Activated naive CD4-positive, alpha-beta T cell treated with anti-CD3 and anti-CD28 coated beads, Interleukin-2, amount 50 U/mL, for 24 hours (primary cell): ENCODE measurements at regions not wholly inside any gene's neighbourhood (a gene's known extent, or its start where the extent isn't known, plus 50 kb on each side); places are given as distances from the start of the nearest gene placed in this dataset.

ENCODE experiments used
- H3K27ac Mint-ChIP-seq: one replicate; pipeline ENCODE4 v1.8.0; 2021; ENCODE audit warnings: mild to moderate bottlenecking, mixed read lengths
- H3K27me3 Mint-ChIP-seq: one replicate; pipeline ENCODE4 v1.8.0; 2021; ENCODE audit warnings: mixed read lengths
- H3K36me3 Mint-ChIP-seq: one replicate; pipeline ENCODE4 v1.8.0; 2021; ENCODE audit warnings: mixed read lengths
- H3K4me1 Mint-ChIP-seq: one replicate; pipeline ENCODE4 v1.8.0; 2021; ENCODE audit warnings: mixed read lengths
- H3K4me3 Mint-ChIP-seq: one replicate; pipeline ENCODE4 v1.8.0; 2021; ENCODE audit warnings: mild to moderate bottlenecking, mixed read lengths
- H3K9me3 Mint-ChIP-seq: one replicate; pipeline ENCODE4 v1.8.0; 2021; ENCODE audit warnings: mixed read lengths

DNA sequence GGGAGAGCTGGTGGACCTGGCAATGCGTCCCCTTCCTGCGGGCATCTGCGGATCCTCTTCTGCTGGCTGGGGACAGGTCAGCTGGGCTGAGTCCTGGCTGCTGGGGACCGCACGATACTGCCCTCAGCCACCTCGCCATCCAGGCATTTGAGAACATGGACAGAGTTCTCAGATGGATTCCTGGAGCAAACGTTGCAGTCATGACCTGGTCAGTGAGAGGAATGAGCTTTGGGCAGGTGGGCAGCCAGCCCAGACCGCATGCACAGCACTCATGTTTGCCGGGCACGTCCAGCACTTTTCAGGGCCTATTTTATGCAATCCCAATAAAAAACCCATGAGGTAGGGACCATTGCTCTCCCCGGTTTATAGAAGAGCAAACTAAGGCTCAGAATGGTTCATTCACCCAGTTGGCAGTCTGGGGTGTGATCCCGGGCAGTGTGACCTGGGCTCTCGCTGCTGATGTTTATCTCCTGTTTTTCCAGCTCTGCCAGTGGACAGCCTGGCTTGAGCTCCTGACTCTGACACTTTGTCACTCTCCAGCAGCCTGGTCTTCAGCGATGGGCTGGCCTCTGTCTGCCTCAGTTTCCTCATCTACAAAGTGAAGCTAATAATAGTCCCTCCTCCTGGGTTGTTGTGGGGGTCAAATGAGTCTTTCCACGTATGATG lies 294.7 kb downstream of the IRF8 start:
- Mint-ChIP-seq H3K36me3 (no peaks in the 10 kb centered on the region), H3K27ac (no peak overlapping the region), H3K4me3 (no peak overlapping the region), H3K9me3 (no peaks in the 10 kb centered on the region), H3K4me1 (no peaks in the 10 kb centered on the region), H3K27me3 (peaks cover 39% of the 10 kb centered on the region)

DNA sequence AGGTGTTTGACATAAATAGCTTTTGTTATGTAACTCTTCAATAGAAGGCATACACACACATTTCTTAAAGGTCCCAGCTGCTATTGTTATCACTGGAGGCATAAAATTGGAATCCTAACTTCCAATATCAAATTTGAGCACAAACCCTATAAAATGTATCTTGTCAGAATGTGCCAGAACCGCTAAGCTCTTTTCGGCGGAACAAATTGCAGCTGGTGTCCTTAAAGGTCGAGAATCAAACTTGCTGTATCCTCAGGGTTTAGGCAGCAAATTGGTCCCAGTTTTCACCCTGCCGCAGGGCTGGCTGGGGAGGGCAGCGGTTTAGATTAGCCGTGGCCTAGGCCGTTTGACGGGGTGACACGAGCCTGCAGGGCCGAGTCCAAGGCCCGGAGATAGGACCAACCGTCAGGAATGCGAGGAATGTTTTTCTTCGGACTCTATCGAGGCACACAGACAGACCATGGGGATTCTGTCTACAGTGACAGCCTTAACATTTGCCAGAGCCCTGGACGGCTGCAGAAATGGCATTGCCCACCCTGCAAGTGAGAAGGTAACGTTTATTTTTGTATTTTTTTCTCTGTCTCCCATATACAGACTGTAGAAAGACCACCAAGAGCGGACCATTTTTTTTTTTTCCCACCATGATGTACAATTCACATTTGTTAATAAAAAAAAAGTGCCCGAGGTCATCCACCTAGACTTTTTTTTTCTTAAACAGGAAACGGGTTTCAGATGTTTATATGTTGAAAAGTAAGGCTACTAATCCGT lies 297.1 kb downstream of the IRF8 start:
- Mint-ChIP-seq H3K4me3 (no peak overlapping the region), H3K4me1 (no peaks in the 10 kb centered on the region)

GRCh38 chr16:86196687-86197391 lies 297.9 kb downstream of the IRF8 start:
- Mint-ChIP-seq H3K36me3 (no peaks in the 10 kb centered on the region), H3K27ac (no peak overlapping the region), H3K4me3 (no peak overlapping the region), H3K9me3 (no peaks in the 10 kb centered on the region), H3K27me3 (peaks cover 50% of the 10 kb centered on the region), H3K4me1 (no peaks in the 10 kb centered on the region)

More for the DNA sequence above, 297.1 kb downstream of the IRF8 start:
- Mint-ChIP-seq H3K36me3 (no peaks in the 10 kb centered on the region), H3K27me3 (peaks cover 54% of the 10 kb centered on the region), H3K9me3 (no peaks in the 10 kb centered on the region), H3K27ac (no peak overlapping the region)

DNA sequence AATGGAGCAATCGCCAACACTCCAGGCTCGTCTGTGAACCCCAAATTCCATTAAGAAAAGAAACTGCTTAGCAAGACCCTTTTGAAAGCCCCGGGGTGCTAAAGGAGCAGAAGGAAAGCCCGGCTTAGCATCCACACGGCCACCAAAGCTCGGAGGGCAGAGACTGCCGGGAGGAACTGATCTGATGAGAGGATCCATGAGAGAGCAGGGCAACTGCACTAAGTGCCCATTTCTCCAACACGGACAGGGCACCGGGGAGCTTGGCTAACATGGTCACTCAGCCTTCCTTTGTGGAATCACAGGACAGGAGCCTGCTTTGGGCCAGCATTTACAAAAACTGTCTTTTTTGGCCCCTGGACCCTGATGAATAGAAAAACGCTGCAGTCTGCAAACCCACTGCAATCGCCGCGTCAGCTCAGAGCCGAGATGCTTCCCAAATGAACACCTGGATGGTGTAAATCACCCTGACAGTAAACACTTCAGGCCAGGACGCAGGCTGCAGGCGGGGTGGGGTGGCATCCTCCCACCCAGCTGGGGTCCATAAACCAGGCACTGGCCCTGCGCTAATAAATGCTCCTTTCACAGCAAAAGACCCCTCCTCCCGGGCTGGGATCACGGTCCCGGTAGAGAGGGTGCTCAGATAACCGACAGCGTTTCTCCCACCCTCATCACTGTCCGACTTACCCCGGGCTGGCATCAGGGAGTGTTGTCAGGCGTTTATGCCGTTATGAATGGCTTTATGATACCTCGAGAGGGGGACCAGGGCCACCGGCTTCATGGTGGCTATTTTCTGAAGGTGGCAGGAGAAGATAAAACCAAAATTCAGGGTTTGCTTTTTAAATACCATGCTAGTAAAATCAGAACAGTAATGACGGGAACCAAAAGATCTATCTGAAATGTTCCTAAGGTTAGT lies 299.5 kb downstream of the IRF8 start:
- no peaks in the 10 kb centered on the region for H3K36me3 Mint-ChIP-seq
- no peaks in the 10 kb centered on the region for H3K4me1 Mint-ChIP-seq
- H3K27ac Mint-ChIP-seq, result no peak overlapping the region
- peaks cover 44% of the 10 kb centered on the region for H3K27me3 Mint-ChIP-seq
- no peaks in the 10 kb centered on the region for H3K9me3 Mint-ChIP-seq
- no peak overlapping the region for H3K4me3 Mint-ChIP-seq

DNA sequence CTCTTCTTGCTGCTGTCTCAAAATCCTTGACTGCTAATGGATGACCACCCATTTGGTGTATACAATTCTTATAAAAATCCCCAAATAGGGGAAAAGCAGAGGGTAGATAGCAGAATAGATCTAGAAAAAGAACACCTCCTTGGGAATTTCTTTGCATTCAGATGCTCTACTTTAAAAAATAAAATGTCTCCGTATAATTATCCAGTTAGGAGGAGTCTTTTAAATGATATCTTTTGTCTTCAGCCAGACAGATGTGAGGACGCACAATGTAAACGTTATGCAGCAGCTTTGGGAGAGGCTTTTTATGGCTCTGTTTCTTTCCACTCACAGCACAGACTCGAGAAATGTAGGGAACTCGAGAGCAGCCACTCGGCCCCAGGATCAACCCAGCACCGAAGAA lies 300.2 kb downstream of the IRF8 start:
- no peaks in the 10 kb centered on the region for H3K36me3 Mint-ChIP-seq
- H3K4me1 Mint-ChIP-seq, result no peaks in the 10 kb centered on the region
- H3K4me3 Mint-ChIP-seq, result no peak overlapping the region
- peaks cover 41% of the 10 kb centered on the region for H3K27me3 Mint-ChIP-seq
- H3K9me3 Mint-ChIP-seq, result no peaks in the 10 kb centered on the region
- H3K27ac Mint-ChIP-seq, result no peak overlapping the region

DNA sequence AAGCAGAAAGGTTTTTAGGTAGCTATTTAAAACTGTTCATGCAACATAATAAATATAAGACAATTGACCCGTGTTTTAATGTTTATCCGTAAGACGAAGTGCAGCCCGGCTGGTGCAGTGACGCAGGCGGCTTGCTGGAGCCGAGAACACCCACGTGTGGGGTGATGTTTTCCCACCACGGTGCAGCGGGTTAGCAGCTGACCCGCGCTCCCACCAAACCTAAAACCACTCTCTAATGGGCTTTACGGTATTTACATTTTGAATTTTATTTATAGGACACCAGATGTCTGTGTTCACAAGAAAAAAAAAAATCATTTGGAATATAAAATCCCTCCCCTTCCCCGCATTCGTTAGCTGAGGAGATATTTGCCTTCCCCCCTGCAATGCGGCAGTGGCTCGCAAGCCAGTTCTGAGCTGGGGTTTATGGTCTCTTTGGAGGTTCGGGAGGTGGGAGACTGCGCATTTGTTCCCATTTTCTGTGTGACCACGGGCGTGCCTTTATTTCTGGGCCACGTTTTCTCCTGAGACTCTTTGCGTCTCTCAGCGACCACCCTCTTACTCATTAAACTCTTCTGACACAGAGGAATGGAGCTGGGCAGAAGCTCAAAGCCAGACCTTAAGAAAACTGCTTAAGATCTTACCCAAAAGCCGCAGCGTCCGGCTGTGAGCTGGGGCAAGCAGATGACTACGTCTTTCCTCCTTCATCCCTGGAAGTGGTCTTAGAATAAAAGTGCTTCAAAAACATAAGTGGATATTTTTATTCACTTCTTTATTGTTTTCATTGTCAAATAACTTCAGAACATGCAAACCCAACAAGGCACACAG lies 301.1 kb downstream of the IRF8 start:
- H3K36me3 Mint-ChIP-seq, result no peaks in the 10 kb centered on the region
- no peaks in the 10 kb centered on the region for H3K4me1 Mint-ChIP-seq
- H3K4me3 Mint-ChIP-seq, result no peak overlapping the region
- H3K27ac Mint-ChIP-seq, result no peak overlapping the region
- H3K27me3 Mint-ChIP-seq, result peaks cover 38% of the 10 kb centered on the region
- H3K9me3 Mint-ChIP-seq, result no peaks in the 10 kb centered on the region

DNA sequence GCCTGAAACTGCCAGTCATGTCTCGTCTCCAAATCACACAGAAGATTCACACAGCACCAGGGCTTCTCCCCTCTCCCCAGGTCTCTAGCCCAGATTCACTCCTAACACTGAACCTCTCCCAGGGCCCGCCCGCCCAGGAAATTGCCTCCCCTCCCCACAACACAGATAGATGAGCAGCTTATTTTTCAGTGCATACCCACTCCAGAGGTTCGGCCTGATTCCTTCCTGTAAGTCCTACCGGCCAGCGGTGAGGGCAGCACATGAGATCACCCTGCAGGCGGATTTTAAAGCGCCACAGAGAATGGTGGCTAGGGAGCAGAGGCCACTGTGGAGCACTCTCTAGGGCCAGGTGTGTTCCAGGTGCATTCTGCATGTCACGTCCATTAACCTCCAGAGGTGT lies 301.8 kb downstream of the IRF8 start:
- Mint-ChIP-seq H3K27ac (no peak overlapping the region), H3K27me3 (peaks cover 37% of the 10 kb centered on the region)

DNA sequence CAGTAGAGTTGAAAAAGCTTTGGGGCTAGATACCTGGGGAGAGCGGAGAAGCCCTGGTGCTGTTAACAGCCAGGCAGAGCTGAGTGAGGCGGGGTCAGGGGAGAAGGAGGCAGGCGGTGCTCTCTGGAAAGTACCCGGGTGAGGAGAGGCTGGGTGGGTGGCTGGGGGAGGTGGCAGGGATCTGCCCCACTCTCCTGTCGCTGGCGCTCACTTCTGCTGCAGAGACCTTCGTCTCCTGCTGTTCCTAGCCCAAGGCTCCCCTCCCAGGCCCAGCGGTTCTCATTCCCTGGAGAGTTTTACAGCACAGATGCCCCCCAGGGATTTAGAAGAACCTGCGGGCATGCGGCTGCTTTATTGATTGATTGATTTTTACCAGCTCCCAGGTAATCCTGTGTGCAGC lies 302.8 kb downstream of the IRF8 start:
- Mint-ChIP-seq H3K36me3 (no peaks in the 10 kb centered on the region), H3K4me1 (no peaks in the 10 kb centered on the region), H3K27me3 (peaks cover 33% of the 10 kb centered on the region), H3K4me3 (no peak overlapping the region), H3K9me3 (no peaks in the 10 kb centered on the region), H3K27ac (no peak overlapping the region)

More for the DNA sequence above, 301.8 kb downstream of the IRF8 start:
- no peaks in the 10 kb centered on the region for H3K36me3 Mint-ChIP-seq
- no peaks in the 10 kb centered on the region for H3K4me1 Mint-ChIP-seq
- H3K4me3 Mint-ChIP-seq, result no peak overlapping the region
- no peaks in the 10 kb centered on the region for H3K9me3 Mint-ChIP-seq

DNA sequence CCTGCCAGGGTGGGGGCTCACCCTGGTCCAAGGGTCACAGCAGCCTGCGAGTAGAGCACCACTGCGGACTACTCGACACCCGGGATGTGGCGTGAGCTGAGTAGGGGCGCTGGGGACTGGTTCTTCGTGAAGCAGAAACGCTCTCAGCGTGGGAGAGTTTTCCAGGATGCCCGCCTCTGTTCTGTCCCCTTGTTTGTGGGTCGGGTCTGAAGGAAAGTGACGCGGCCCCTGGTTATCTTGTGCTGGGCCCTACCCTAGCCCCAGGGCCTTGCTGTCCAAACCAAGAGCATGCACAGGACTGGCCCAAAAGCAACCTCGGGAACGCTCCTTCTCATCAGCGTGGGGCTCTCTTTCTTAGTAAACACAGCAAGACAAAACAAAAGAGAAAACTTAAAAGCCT lies 303.3 kb downstream of the IRF8 start:
- Mint-ChIP-seq H3K4me3 (no peak overlapping the region), H3K4me1 (no peaks in the 10 kb centered on the region), H3K27me3 (peaks cover 29% of the 10 kb centered on the region), H3K36me3 (no peaks in the 10 kb centered on the region), H3K9me3 (no peaks in the 10 kb centered on the region), H3K27ac (no peak overlapping the region)

DNA sequence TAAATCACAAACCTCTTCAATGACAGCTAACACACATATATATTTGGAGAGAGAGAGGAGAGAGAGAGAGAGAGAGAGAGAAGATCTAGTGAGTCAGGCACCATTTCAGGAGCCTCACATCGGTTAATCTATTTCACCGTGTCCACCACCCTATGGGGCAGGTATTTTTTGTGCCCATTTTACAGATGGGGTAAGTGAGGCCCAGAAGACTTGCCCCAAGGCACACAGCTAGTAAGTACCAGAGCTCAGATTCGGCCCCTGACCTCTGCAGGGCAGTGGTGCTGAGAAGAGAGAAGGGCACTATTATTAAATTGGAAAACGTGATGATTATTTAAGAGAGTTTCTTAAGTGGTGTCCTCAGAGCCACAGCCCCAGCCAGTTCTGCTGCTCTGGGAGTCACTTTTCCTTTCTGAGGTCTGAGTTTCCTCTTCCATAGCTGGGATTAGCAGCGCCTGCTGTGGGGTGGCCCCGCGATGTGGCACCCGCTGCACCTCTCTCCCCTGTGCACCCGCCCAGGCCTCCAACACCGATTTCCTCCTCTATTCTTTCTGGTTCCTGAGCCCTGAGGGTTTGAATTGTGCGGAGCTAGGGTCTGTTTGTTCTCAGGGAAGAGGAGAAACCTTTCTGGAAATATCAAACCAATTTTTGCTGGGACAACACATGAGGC lies 303.9 kb downstream of the IRF8 start:
- Mint-ChIP-seq H3K27me3 (peaks cover 24% of the 10 kb centered on the region), H3K9me3 (no peaks in the 10 kb centered on the region), H3K4me1 (no peaks in the 10 kb centered on the region), H3K36me3 (no peaks in the 10 kb centered on the region), H3K27ac (no peak overlapping the region), H3K4me3 (no peak overlapping the region)

GRCh38 chr16:86203557-86204275 lies 304.8 kb downstream of the IRF8 start:
- Mint-ChIP-seq H3K4me1 (no peaks in the 10 kb centered on the region), H3K4me3 (no peak overlapping the region)

GRCh38 chr16:86205521-86206245 lies 304.6 kb upstream of the FOXF1 start:
- H3K4me1 Mint-ChIP-seq, result no peaks in the 10 kb centered on the region
- H3K27me3 Mint-ChIP-seq, result peaks cover 6% of the 10 kb centered on the region
- H3K36me3 Mint-ChIP-seq, result no peaks in the 10 kb centered on the region
- H3K27ac Mint-ChIP-seq, result no peak overlapping the region
- no peaks in the 10 kb centered on the region for H3K9me3 Mint-ChIP-seq
- no peak overlapping the region for H3K4me3 Mint-ChIP-seq

More at GRCh38 chr16:86203557-86204275, 304.8 kb downstream of the IRF8 start:
- peaks cover 20% of the 10 kb centered on the region for H3K27me3 Mint-ChIP-seq
- H3K36me3 Mint-ChIP-seq, result no peaks in the 10 kb centered on the region
- H3K27ac Mint-ChIP-seq, result no peak overlapping the region
- H3K9me3 Mint-ChIP-seq, result no peaks in the 10 kb centered on the region

GRCh38 chr16:86207350-86207749 lies 303.0 kb upstream of the FOXF1 start:
- Mint-ChIP-seq H3K9me3 (no peaks in the 10 kb centered on the region), H3K27me3 (peaks cover 2% of the 10 kb centered on the region), H3K4me1 (no peaks in the 10 kb centered on the region), H3K27ac (no peak overlapping the region), H3K4me3 (no peak overlapping the region), H3K36me3 (no peaks in the 10 kb centered on the region)
